ENCODE measurements at regions not wholly inside any gene's neighbourhood (a gene's known extent, or its start where the extent isn't known, plus 50 kb on each side); places are given as distances from the start of the nearest gene placed in this dataset.

DNA sequence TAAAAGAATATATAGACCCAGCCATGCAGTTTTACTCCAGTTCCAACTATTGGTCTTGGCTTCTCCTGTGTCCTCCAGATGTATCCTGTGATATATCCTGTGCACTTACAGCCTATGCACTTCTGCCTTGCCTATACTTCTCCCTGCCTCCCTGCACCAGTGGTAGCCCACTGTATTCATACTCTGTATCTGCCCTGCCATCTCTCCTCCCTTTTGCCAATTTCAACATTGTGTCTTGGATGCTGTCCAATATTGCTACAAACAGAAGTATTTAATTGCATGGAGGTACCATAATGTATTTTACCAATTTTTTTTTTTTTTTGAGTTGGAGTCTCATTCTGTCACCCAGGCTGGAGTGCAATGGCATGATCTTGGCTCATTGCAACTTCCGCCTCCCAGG is 242.7 kb downstream of the HAPSTR1 start:
- in situ Hi-C loops (cut with MboI; ENCODE audit: low sequenced_read_pairs in 4 of 4) (no loop called here), intact Hi-C loops (cut with DNase I; ENCODE audit: low total_unique reads) (no loop called here)
- DNase-seq (no peak), ATAC-seq (no peak)
- no peaks in the 10 kb centered on the region for H3K36me3 ChIP-seq
- no peak for TF ChIP-seq POLR2A (IDR thresholded peaks at IDR 0.05)
- no peak for TF ChIP-seq CTCF (IDR thresholded peaks at IDR 0.05 in 4 of 5, conservative IDR thresholded peaks at IDR 0.05 in 1 of 5)
- no peaks in the 10 kb centered on the region for H3K27me3 ChIP-seq
- H3K9me3 ChIP-seq, result no peaks in the 10 kb centered on the region
- H3K4me3 ChIP-seq, result no peak overlapping the region
- no peak overlapping the region for H3K27ac ChIP-seq
- H3K4me1 ChIP-seq, result no peaks in the 10 kb centered on the region

- TF ChIP-seq POLR2A (IDR thresholded peaks at IDR 0.05) (no peak), CTCF (IDR thresholded peaks at IDR 0.05 in 4 of 5, conservative IDR thresholded peaks at IDR 0.05 in 1 of 5) (no peak)
- DNase-seq (no peak), ATAC-seq (no peak)
- no peaks in the 10 kb centered on the region for H3K4me1 ChIP-seq
- H3K9me3 ChIP-seq, result no peaks in the 10 kb centered on the region
- H3K27me3 ChIP-seq, result no peaks in the 10 kb centered on the region
- in situ Hi-C loops (cut with MboI; ENCODE audit: low sequenced_read_pairs in 4 of 4) (no loop called here), intact Hi-C loops (cut with DNase I; ENCODE audit: low total_unique reads) (no loop called here)
- no peak overlapping the region for H3K27ac ChIP-seq
- H3K36me3 ChIP-seq, result no peaks in the 10 kb centered on the region
- no peak overlapping the region for H3K4me3 ChIP-seq
Measured at GRCh38 chr16:9337308-9338032, 246.0 kb downstream of the HAPSTR1 start.

DNA sequence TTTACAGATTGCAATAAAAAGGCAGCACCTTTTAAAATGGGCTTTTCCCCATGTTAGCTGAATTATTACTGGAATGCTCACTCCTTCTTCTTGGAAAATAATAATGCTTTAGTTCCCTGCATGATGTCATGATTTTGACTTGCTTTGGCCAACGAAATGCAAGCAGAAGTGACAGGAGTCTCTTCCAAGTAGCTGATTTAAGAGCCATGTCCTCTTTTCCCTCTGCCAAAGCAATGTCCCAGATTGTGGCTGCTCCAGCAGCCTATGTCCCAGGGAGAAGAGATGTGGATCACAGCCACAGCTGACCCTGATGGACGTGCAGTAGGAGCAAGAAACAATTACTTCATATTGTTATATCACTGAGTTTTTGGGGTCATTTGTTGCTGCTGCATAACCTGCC is 246.6 kb downstream of the HAPSTR1 start:
- TF ChIP-seq CTCF (IDR thresholded peaks at IDR 0.05 in 4 of 5, conservative IDR thresholded peaks at IDR 0.05 in 1 of 5) (no peak), POLR2A (IDR thresholded peaks at IDR 0.05) (no peak)
- H3K4me1 ChIP-seq, result no peaks in the 10 kb centered on the region
- no peak overlapping the region for H3K4me3 ChIP-seq
- intact Hi-C loops (cut with DNase I; ENCODE audit: low total_unique reads) (no loop called here), in situ Hi-C loops (cut with MboI; ENCODE audit: low sequenced_read_pairs in 4 of 4) (no loop called here)
- no peaks in the 10 kb centered on the region for H3K36me3 ChIP-seq
- ATAC-seq (no peak), DNase-seq (no peak)
- H3K27me3 ChIP-seq, result no peaks in the 10 kb centered on the region
- H3K9me3 ChIP-seq, result no peaks in the 10 kb centered on the region
- H3K27ac ChIP-seq, result no peak overlapping the region

DNA sequence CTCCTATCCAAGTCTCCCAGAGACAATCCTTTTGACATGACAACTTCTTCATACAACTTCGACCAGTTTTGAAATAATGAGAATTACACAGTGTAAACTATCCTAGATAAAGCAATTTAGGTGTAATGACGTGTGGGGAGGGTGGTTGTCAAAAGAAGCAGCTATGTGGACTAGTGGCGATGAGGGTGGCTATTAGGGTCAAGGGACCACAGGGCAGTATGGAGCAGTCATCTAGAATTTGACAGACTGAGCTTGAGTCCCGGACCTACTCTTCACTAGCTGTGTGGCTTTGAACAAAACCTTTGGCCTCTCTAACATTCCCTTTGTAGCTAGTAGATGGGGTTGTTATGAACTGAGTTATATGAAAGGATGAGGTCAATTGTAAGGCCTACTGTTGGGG is 247.1 kb downstream of the HAPSTR1 start:
- TF ChIP-seq POLR2A (IDR thresholded peaks at IDR 0.05), result no peak
- Histone ChIP-seq H3K4me1 (no peaks in the 10 kb centered on the region), H3K36me3 (no peaks in the 10 kb centered on the region), H3K9me3 (no peaks in the 10 kb centered on the region), H3K27ac (no peak overlapping the region), H3K4me3 (no peak overlapping the region), H3K27me3 (no peaks in the 10 kb centered on the region)
- intact Hi-C loops (cut with DNase I; ENCODE audit: low total_unique reads) (no loop called here), in situ Hi-C loops (cut with MboI; ENCODE audit: low sequenced_read_pairs in 4 of 4) (no loop called here)
- no peak for DNase-seq
- no peak for ATAC-seq

GRCh38 chr16:9340526-9341256 is 249.2 kb downstream of the HAPSTR1 start:
- H3K27ac ChIP-seq, result no peak overlapping the region
- H3K4me1 ChIP-seq, result no peaks in the 10 kb centered on the region
- in situ Hi-C loops (cut with MboI; ENCODE audit: low sequenced_read_pairs in 4 of 4) (no loop called here), intact Hi-C loops (cut with DNase I; ENCODE audit: low total_unique reads) (no loop called here)
- no peak for DNase-seq
- TF ChIP-seq CTCF (IDR thresholded peaks at IDR 0.05 in 4 of 5, conservative IDR thresholded peaks at IDR 0.05 in 1 of 5) (no peak), POLR2A (IDR thresholded peaks at IDR 0.05) (no peak)
- H3K4me3 ChIP-seq, result no peak overlapping the region
- no peaks in the 10 kb centered on the region for H3K36me3 ChIP-seq
- no peak for ATAC-seq
- no peaks in the 10 kb centered on the region for H3K27me3 ChIP-seq
- H3K9me3 ChIP-seq, result no peaks in the 10 kb centered on the region
